Stomach (tissue), 8 donors: ENCODE measurements at regions not wholly inside any gene's neighbourhood (a gene's known extent, or its start where the extent isn't known, plus 50 kb on each side); places are given as distances from the start of the nearest gene placed in this dataset.

Experiments
- DNase-seq, 2 donors: peaks; one replicate each; pipeline versions ENCODE4 v3.0.0 to v3.0.0-alpha.2; 2013 to 2019
- H3K27ac ChIP-seq, 5 donors: fragments of 200-600 bp in 4 of 5; sonication (generic) in 4 of 5; one replicate each; pipeline ENCODE4 v1.5.1; 2013 to 2019; ENCODE audit warnings: mild to moderate bottlenecking in 1 of 5, moderate library complexity in 1 of 5
- H3K27me3 ChIP-seq, 3 donors: fragments of 200-600 bp; sonication (generic); one replicate each; pipeline ENCODE4 v1.5.1; 2017 to 2019; ENCODE audit warnings: mixed run types in 1 of 3
- H3K36me3 ChIP-seq, 4 donors: fragments of 200-600 bp; sonication (generic); 1 replicate in 3 of 4; 2 replicates in 1 of 4; pipeline ENCODE4 v1.5.1; 2016 to 2019
- H3K4me1 ChIP-seq, 4 donors: fragments of 200-600 bp; sonication (generic); one replicate each; pipeline ENCODE4 v1.5.1; 2016 to 2019
- H3K4me3 ChIP-seq, 4 donors: fragments of 200-600 bp; sonication (generic) in 3 of 4; one replicate each; pipeline ENCODE4 v1.5.1; 2016 to 2019; ENCODE audit warnings: mild to moderate bottlenecking in 1 of 4
- H3K9me3 ChIP-seq, 4 donors: fragments of 200-600 bp; sonication (generic); one replicate each; pipeline ENCODE4 v1.5.1; 2016 to 2019
- EP300 ChIP-seq: sonication (generic); formaldehyde crosslinking; IDR thresholded peaks from one replicate; pipeline ENCODE4 v1.6.1; 2017; ENCODE audit warnings: antibody characterized with exemption
- POLR2A ChIP-seq, 4 donors: fragments of 450-650 bp; IDR thresholded peaks; one replicate each; pipeline ENCODE4 v1.6.1; 2016; ENCODE audit warnings: antibody characterized with exemption in 4 of 4, control low read depth in 2 of 4, mild to moderate bottlenecking in 1 of 4, moderate library complexity in 1 of 4
- POLR2AphosphoS5 ChIP-seq, 3 donors: sonication (generic); formaldehyde crosslinking; IDR thresholded peaks; one replicate each; pipeline ENCODE4 v1.6.1; 2016; ENCODE audit warnings: antibody characterized with exemption in 3 of 3
- WGBS, 5 donors: extraction: QIAGEN DNeasy Blood & Tissue Kit in 3 of 5; methylation state at CpG; one replicate each; pipeline versions ENCODE4 v1.1.5 to v1.1.7; 2013 to 2018; 5-methylcytosine and 5-hydroxymethylcytosine counted together
- intact Hi-C: fragments of 100-400 bp; cut with DNase I; formaldehyde crosslinking; loops from one replicate; pipeline ENCODE4 v1.15.1; 2023; ENCODE audit warnings: low total_unique reads
- TF ChIP-seq, protein P1 (sequence below), 7 experiments: fragments of 450-650 bp in 4 of 7; fragments of 200-600 bp in 3 of 7; sonication (generic) in 3 of 7; IDR thresholded peaks; one replicate each; pipeline ENCODE4 v1.5.1; 2016 to 2019; ENCODE audit warnings: antibody characterized with exemption in 7 of 7, control low read depth in 2 of 7, mild to moderate bottlenecking in 1 of 7
- donor health status: healthy with polysubstance abuse.
- donor health status: Bipolar disorder and iron deficiency.
- donor health status: healthy.

DNA sequence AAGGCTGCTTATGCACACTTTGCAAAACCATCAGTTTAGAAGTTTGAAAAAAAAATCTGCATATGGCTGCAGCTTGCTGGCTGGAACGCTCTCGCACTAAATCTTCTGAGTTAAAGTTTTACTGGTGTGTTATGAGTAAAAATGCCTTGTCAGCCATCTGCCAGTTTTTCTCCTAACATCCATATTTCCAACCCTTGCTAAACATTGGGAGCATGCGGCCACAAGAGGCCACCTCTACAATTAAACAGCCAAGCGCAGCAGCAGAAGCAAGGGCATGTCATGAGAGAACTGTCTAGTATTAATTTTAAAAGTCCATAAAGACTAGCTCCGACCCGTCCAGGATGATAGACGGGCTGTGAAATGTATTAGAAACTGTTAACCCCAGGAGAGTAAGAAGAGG is 248.3 kb downstream of the TSHZ3 start:
- no peak for TF ChIP-seq EP300
- TF ChIP-seq POLR2A (IDR thresholded peaks at IDR 0.05), result no peak
- TF ChIP-seq POLR2AphosphoS5 (IDR thresholded peaks at IDR 0.05), result no peak
- TF ChIP-seq, protein P1, sequence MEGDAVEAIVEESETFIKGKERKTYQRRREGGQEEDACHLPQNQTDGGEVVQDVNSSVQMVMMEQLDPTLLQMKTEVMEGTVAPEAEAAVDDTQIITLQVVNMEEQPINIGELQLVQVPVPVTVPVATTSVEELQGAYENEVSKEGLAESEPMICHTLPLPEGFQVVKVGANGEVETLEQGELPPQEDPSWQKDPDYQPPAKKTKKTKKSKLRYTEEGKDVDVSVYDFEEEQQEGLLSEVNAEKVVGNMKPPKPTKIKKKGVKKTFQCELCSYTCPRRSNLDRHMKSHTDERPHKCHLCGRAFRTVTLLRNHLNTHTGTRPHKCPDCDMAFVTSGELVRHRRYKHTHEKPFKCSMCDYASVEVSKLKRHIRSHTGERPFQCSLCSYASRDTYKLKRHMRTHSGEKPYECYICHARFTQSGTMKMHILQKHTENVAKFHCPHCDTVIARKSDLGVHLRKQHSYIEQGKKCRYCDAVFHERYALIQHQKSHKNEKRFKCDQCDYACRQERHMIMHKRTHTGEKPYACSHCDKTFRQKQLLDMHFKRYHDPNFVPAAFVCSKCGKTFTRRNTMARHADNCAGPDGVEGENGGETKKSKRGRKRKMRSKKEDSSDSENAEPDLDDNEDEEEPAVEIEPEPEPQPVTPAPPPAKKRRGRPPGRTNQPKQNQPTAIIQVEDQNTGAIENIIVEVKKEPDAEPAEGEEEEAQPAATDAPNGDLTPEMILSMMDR (IDR thresholded peaks at IDR 0.05), result no peak
- no peak overlapping the region for H3K27ac ChIP-seq
- intact Hi-C loops, result no loop called here
- peak in 1 of 2 donors; percentile 60 for DNase-seq
- H3K4me3 ChIP-seq, result no peak overlapping the region
- WGBS, 5 donors, result 55 to 66% (median 63%) methylated on average over 7 of the region's 7 CpGs
- no peaks in the 10 kb centered on the region for H3K36me3 ChIP-seq
- H3K9me3 ChIP-seq, result no peaks in the 10 kb centered on the region
- peaks cover 0 to 9% (median 0%) of the 10 kb centered on the region in 4 donors for H3K4me1 ChIP-seq
- H3K27me3 ChIP-seq, result no peaks in the 10 kb centered on the region

DNA sequence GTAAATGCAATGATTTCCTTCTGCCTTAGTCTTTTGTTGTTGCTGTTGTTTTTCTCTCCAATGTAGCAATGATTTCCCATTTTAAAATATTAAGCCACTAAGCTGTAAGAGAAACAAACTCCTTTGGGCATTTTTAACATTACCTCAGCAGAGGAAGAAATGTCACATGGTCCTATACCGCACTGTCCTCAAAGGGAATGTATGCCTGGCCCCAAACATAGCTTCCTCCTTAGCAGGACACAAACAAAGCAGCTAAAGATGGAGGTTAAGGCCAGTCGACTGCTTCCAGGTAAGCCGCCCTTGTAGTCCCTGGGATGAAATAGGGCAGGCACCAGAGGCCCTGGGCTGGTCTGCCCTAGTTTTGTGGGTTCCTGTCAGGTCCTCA is 249.0 kb downstream of the TSHZ3 start:
- H3K27me3 ChIP-seq, result no peaks in the 10 kb centered on the region
- H3K9me3 ChIP-seq, result no peaks in the 10 kb centered on the region
- H3K27ac ChIP-seq, result no peak overlapping the region
- H3K4me3 ChIP-seq, result no peak overlapping the region
- intact Hi-C loops, result no loop called here
- DNase-seq, result no peak
- H3K36me3 ChIP-seq, result no peaks in the 10 kb centered on the region
- peaks cover 0 to 9% (median 0%) of the 10 kb centered on the region in 4 donors for H3K4me1 ChIP-seq
- TF ChIP-seq, protein P1 (IDR thresholded peaks at IDR 0.05), result no peak
- TF ChIP-seq EP300 (no peak), POLR2A (IDR thresholded peaks at IDR 0.05) (no peak), POLR2AphosphoS5 (IDR thresholded peaks at IDR 0.05) (no peak)
- WGBS, 5 donors, result 67 to 82% (median 77%) methylated on average over 3 of the region's 3 CpGs

GRCh38 chr19:31099515-31100205 is 249.6 kb downstream of the TSHZ3 start:
- H3K4me1 ChIP-seq, result peaks cover 0 to 9% (median 0%) of the 10 kb centered on the region in 4 donors

DNA sequence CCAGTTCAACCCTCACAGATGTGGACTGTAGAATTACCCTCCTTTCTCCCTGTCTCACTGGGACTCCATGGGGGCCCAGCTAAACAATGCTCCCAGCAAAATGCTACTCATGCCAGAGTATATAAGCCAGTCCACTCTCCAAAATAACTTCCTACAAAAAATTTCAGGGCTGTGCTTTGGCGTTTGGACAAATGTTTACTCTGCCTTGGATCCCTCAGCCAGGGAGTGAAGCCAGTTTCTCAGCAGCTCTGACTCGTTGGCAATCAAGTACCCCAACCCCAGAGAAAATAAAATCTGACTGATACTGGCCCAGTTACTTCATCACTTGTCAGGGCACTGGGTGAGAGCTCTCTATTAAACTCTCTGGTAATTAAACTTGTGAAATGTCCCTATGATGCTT is 250.4 kb downstream of the TSHZ3 start:
- 9 to 25% (median 16%) methylated on average over 2 of the region's 2 CpGs for WGBS, 5 donors
- peaks cover 0 to 9% (median 0%) of the 10 kb centered on the region in 4 donors for H3K4me1 ChIP-seq
- intact Hi-C loops, result no loop called here
- DNase-seq, result no peak
- H3K36me3 ChIP-seq, result no peaks in the 10 kb centered on the region
- H3K27ac ChIP-seq, result no peak overlapping the region
- TF ChIP-seq POLR2AphosphoS5 (IDR thresholded peaks at IDR 0.05), result no peak
- TF ChIP-seq POLR2A (IDR thresholded peaks at IDR 0.05), result no peak
- TF ChIP-seq EP300, result no peak
- TF ChIP-seq, protein P1 (IDR thresholded peaks at IDR 0.05), result no peak
- no peaks in the 10 kb centered on the region for H3K9me3 ChIP-seq
- no peak overlapping the region for H3K4me3 ChIP-seq
- H3K27me3 ChIP-seq, result no peaks in the 10 kb centered on the region

More at GRCh38 chr19:31099515-31100205, 249.6 kb downstream of the TSHZ3 start:
- WGBS, 5 donors, result 49 to 66% (median 63%) methylated on average over 4 of the region's 4 CpGs
- no peaks in the 10 kb centered on the region for H3K9me3 ChIP-seq
- no peak for TF ChIP-seq EP300
- no peak for TF ChIP-seq POLR2AphosphoS5 (IDR thresholded peaks at IDR 0.05)
- DNase-seq, result no peak
- intact Hi-C loops, result no loop called here
- no peak overlapping the region for H3K27ac ChIP-seq
- no peaks in the 10 kb centered on the region for H3K36me3 ChIP-seq
- no peak overlapping the region for H3K4me3 ChIP-seq
- H3K27me3 ChIP-seq, result no peaks in the 10 kb centered on the region

- 68 to 80% (median 75%) methylated on average over 11 of the region's 11 CpGs for WGBS, 5 donors
- no peak overlapping the region for H3K4me3 ChIP-seq
- H3K27ac ChIP-seq, result no peak overlapping the region
- intact Hi-C loops, result no loop called here
- H3K9me3 ChIP-seq, result no peaks in the 10 kb centered on the region
- no peak for TF ChIP-seq POLR2AphosphoS5 (IDR thresholded peaks at IDR 0.05)
- no peak for TF ChIP-seq EP300
- TF ChIP-seq, protein P1 (IDR thresholded peaks at IDR 0.05), result no peak
- TF ChIP-seq POLR2A (IDR thresholded peaks at IDR 0.05), result no peak
- no peaks in the 10 kb centered on the region for H3K36me3 ChIP-seq
- DNase-seq, result no peak
- H3K4me1 ChIP-seq, result peaks cover 0 to 9% (median 0%) of the 10 kb centered on the region in 4 donors
- no peaks in the 10 kb centered on the region for H3K27me3 ChIP-seq
Observed at GRCh38 chr19:31096935-31097545, 252.2 kb downstream of the TSHZ3 start.
